SH-SY5Y (cell line): ENCODE measurements at regions not wholly inside any gene's neighbourhood (a gene's known extent, or its start where the extent isn't known, plus 50 kb on each side); places are given as distances from the start of the nearest gene placed in this dataset.

Source experiments
- GATA2 ChIP-seq: IDR thresholded peaks from 2 replicates; pipeline ENCODE4 v1.6.1; 2011; ENCODE audit warnings: mild to moderate bottlenecking, low read depth, low read length
- GATA3 ChIP-seq: IDR thresholded peaks from 2 replicates; pipeline ENCODE4 v1.6.1; 2011; ENCODE audit warnings: low read depth, mild to moderate bottlenecking, low read length, moderate library complexity

- TF ChIP-seq GATA3 (no peak), GATA2 (no peak)
Observed at GRCh38 chr6:142510211-142510610, 208.4 kb downstream of the ADGRG6 start.
